OCI-LY3 (cell line): ENCODE measurements at regions not wholly inside any gene's neighbourhood (a gene's known extent, or its start where the extent isn't known, plus 50 kb on each side); places are given as distances from the start of the nearest gene placed in this dataset.

Experiments used
- H2AFZ ChIP-seq: fragments of 200-600, 300-600 bp; shearing (Covaris generic); 2 replicates; pipeline ENCODE4 v1.6.0; 2014; ENCODE audit warnings: antibody characterized with exemption, low read depth, low read length
- H3K27ac ChIP-seq: fragments of 200-600, 300-600 bp; sonication (generic); 2 replicates; pipeline ENCODE4 v1.5.1; 2014; ENCODE audit warnings: mild to moderate bottlenecking, low read length, moderate library complexity, mixed read lengths
- H3K27me3 ChIP-seq: fragments of 200-600, 300-600 bp; sonication (generic); 2 replicates; pipeline ENCODE4 v1.6.1; 2014; ENCODE audit warnings: low read depth, low read length, mixed read lengths
- H3K36me3 ChIP-seq: fragments of 200-600, 300-600 bp; sonication (generic); replicated peaks from 2 replicates; pipeline ENCODE3; 2014; ENCODE audit warnings: low read depth, low read length, mixed read lengths
- H3K4me1 ChIP-seq: fragments of 300-600, 200-600 bp; sonication (generic); 2 replicates; pipeline ENCODE4 v1.6.1; 2014; ENCODE audit warnings: low read length, mixed read lengths
- H3K4me2 ChIP-seq: fragments of 200-600, 300-600 bp; sonication (generic); 2 replicates; pipeline ENCODE4 v1.6.1; 2014; ENCODE audit warnings: low read length, mixed read lengths
- H3K4me3 ChIP-seq: fragments of 300-600, 200-600 bp; sonication (generic); 2 replicates; pipeline ENCODE4 v1.5.1; 2014; ENCODE audit warnings: antibody characterized with exemption, mild to moderate bottlenecking, low read length, moderate library complexity
- H3K79me2 ChIP-seq: fragments of 300-600, 200-600 bp; shearing (Covaris generic); 2 replicates; pipeline ENCODE4 v1.6.1; 2014; ENCODE audit warnings: mild to moderate bottlenecking, low read length, mixed read lengths
- H3K9ac ChIP-seq: fragments of 300-600, 200-600 bp; shearing (Covaris generic); 2 replicates; pipeline ENCODE4 v1.6.0; 2014; ENCODE audit warnings: mild to moderate bottlenecking, low read length, moderate library complexity
- H3K9me3 ChIP-seq: fragments of 200-600, 300-600 bp; shearing (Covaris generic); 2 replicates; pipeline ENCODE4 v1.6.1; 2014; ENCODE audit warnings: low read length, mixed read lengths; ENCODE audit not compliant: insufficient read depth
- H4K20me1 ChIP-seq: fragments of 200-600, 300-600 bp; sonication (generic); 2 replicates; pipeline ENCODE4 v1.6.1; 2016; ENCODE audit warnings: low read length, mixed read lengths; ENCODE audit not compliant: insufficient read depth
- CTCF ChIP-seq: fragments of 200-600, 300-600 bp; sonication (generic); IDR thresholded peaks from 2 replicates; pipeline ENCODE4 v1.5.1; 2014; ENCODE audit warnings: antibody characterized with exemption, low read length, low read depth
- EZH2phosphoT487 ChIP-seq: fragments of 200-600 bp; shearing (Covaris generic); IDR thresholded peaks from 2 replicates; pipeline ENCODE4 v1.6.1; 2018; ENCODE audit warnings: antibody characterized with exemption, mixed run types, low read depth

GRCh38 chr10:111446966-111447365 lies 370.1 kb downstream of the ADRA2A start:
- H3K9ac ChIP-seq = no peak overlapping the region
- H3K27ac ChIP-seq = no peak overlapping the region
- H3K4me1 ChIP-seq = no peaks in the 10 kb centered on the region
- H3K27me3 ChIP-seq = no peaks in the 10 kb centered on the region
- H3K4me3 ChIP-seq = no peak overlapping the region
- no peaks in the 10 kb centered on the region for H3K36me3 ChIP-seq
- H2AFZ ChIP-seq = no peak overlapping the region
- H3K79me2 ChIP-seq = no peaks in the 10 kb centered on the region
- no peaks in the 10 kb centered on the region for H4K20me1 ChIP-seq
- TF ChIP-seq EZH2phosphoT487 (no peak), CTCF (no peak)
- no peak overlapping the region for H3K4me2 ChIP-seq
- H3K9me3 ChIP-seq = no peaks in the 10 kb centered on the region

- Histone ChIP-seq H3K4me1 (no peaks in the 10 kb centered on the region), H3K9me3 (no peaks in the 10 kb centered on the region), H3K4me3 (no peak overlapping the region), H3K27ac (no peak overlapping the region), H2AFZ (no peak overlapping the region), H3K79me2 (no peaks in the 10 kb centered on the region), H3K4me2 (no peak overlapping the region), H3K36me3 (no peaks in the 10 kb centered on the region), H3K27me3 (no peaks in the 10 kb centered on the region), H3K9ac (no peak overlapping the region), H4K20me1 (no peaks in the 10 kb centered on the region)
- TF ChIP-seq EZH2phosphoT487 = no peak
- TF ChIP-seq CTCF = no peak
Observed at GRCh38 chr10:111452153-111452552, 375.3 kb downstream of the ADRA2A start.

GRCh38 chr10:111455776-111456426 lies 379.1 kb downstream of the ADRA2A start:
- H3K4me1 ChIP-seq = no peaks in the 10 kb centered on the region
- H3K36me3 ChIP-seq = no peaks in the 10 kb centered on the region
- no peak overlapping the region for H2AFZ ChIP-seq
- no peak overlapping the region for H3K9ac ChIP-seq
- no peaks in the 10 kb centered on the region for H3K79me2 ChIP-seq
- no peak overlapping the region for H3K27ac ChIP-seq
- TF ChIP-seq CTCF = no peak
- no peaks in the 10 kb centered on the region for H4K20me1 ChIP-seq
- no peak overlapping the region for H3K4me2 ChIP-seq
- H3K27me3 ChIP-seq = no peaks in the 10 kb centered on the region
- no peak overlapping the region for H3K4me3 ChIP-seq
- no peaks in the 10 kb centered on the region for H3K9me3 ChIP-seq

GRCh38 chr10:111458256-111458655 lies 381.4 kb downstream of the ADRA2A start:
- H3K79me2 ChIP-seq = no peaks in the 10 kb centered on the region
- no peaks in the 10 kb centered on the region for H4K20me1 ChIP-seq
- no peaks in the 10 kb centered on the region for H3K4me1 ChIP-seq
- H3K9ac ChIP-seq = no peak overlapping the region
- TF ChIP-seq CTCF (no peak), EZH2phosphoT487 (no peak)
- H2AFZ ChIP-seq = no peak overlapping the region
- no peaks in the 10 kb centered on the region for H3K9me3 ChIP-seq
- H3K27ac ChIP-seq = no peak overlapping the region
- H3K36me3 ChIP-seq = no peaks in the 10 kb centered on the region
- H3K4me2 ChIP-seq = no peak overlapping the region
- no peaks in the 10 kb centered on the region for H3K27me3 ChIP-seq
- no peak overlapping the region for H3K4me3 ChIP-seq
